ENCODE measurements at regions not wholly inside any gene's neighbourhood (a gene's known extent, or its start where the extent isn't known, plus 50 kb on each side); places are given as distances from the start of the nearest gene placed in this dataset.

DNA sequence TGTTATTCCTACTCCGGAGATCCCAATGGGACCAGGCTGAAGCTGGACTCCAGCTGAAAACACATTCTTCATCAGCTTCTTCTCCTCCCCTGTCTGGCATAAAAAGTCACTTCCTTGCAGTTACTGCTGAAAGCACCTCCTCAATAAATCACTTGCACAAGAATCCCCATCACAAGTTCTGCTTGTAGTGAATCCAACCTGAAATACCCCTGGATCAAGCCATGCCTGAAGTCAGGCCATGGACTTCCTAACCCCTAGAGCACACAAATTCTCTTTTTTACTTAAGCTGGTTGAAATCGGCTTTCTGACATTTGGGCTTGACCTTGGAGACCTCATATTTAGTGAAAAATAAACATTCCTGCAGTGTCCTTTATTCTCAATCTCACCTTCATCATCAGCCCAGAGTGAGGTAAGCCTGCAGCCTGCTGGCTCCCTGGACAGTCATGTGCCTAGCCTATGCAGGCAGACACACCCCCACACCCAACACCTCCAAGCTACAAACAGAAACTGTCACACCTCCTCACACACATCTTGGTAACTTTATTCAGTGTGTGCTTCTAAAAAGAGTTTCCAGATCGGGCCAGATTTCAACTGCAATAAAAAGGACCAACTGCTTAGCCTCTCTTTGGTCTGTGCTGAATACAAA is 51.5 kb upstream of the PTPRT start:
- no peak for DNase-seq (ENCODE audit: low read depth)
